ENCODE measurements at regions not wholly inside any gene's neighbourhood (a gene's known extent, or its start where the extent isn't known, plus 50 kb on each side); places are given as distances from the start of the nearest gene placed in this dataset.

DNA sequence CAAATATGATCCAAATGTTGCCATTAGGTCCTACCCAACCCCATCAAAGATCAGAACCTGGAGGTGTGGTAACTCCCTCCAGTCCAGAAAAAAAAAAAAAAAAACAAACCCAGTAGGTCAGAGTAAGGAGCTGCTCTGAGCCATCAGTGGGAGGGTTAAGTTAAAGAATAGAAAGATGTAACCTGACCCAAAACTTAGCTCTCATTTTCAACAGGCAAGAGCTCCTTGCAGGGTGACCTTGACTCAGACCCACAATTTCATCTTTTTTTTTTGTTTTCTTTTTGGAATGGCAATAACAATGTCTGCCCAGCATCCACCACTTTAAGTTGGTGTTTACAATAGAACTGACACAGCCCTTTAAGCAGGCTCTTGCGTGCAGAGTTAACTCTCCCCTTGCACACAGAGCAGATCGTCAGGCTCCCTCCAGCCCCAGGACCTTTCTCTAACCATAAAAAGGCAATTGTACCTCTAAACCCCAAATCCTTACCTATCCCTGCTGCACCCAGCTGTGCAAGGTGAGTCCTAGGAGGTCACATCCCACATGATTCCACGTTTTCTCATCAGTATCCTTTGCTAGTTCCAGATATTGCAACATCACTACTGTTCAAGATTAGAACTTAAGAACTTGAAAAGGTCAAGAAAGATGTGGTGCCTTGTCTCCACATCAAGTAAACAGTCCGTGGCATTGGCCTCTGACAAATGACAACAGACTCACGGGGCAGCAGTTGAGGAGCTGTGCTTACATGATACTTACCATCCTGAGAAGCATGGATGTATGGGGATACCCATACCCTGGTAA, 178.6 kb upstream of the EEA1 start:
- H3K27me3 Mint-ChIP-seq, result no peaks in the 10 kb centered on the region
- ATAC-seq (replicated peaks; ENCODE audit: extremely low read depth, poor library complexity, severe bottlenecking) (no peak), DNase-seq (ENCODE audit: low spot score in 2 of 2) (no peak)
- no peaks in the 10 kb centered on the region for H3K4me1 Mint-ChIP-seq
- no peak overlapping the region for H3K4me3 Mint-ChIP-seq
- H3K9me3 Mint-ChIP-seq, result no peaks in the 10 kb centered on the region
- H3K27ac Mint-ChIP-seq (ENCODE audit: low read depth), result no peak overlapping the region
- peaks cover 2% of the 10 kb centered on the region for H3K36me3 Mint-ChIP-seq (ENCODE audit: insufficient read depth)

DNA sequence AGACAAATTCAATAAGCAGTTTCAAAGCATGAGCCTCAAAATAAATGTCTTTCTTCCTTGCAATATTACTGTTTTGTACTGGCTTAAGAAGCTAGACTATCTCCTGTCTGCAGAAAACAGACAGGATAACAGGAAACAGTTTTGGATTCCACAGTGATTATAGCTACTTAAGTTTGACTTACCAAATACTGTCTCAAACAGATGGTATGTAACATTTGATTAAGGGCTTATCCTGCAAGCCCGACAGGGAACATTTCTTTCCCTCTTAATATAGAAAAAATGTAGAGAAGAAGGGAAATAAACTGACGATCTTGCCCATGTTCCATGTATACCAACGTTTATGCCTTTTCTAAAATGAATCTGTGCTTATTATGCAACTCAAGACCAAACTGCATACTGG, 179.9 kb upstream of the EEA1 start:
- Mint-ChIP-seq H3K4me3 (no peak overlapping the region), H3K4me1 (no peaks in the 10 kb centered on the region), H3K27me3 (no peaks in the 10 kb centered on the region), H3K9me3 (no peaks in the 10 kb centered on the region), H3K36me3 (ENCODE audit: insufficient read depth) (peaks cover 2% of the 10 kb centered on the region), H3K27ac (ENCODE audit: low read depth) (no peak overlapping the region)
- ATAC-seq (replicated peaks; ENCODE audit: extremely low read depth, poor library complexity, severe bottlenecking) (no peak), DNase-seq (ENCODE audit: low spot score in 2 of 2) (no peak)

DNA sequence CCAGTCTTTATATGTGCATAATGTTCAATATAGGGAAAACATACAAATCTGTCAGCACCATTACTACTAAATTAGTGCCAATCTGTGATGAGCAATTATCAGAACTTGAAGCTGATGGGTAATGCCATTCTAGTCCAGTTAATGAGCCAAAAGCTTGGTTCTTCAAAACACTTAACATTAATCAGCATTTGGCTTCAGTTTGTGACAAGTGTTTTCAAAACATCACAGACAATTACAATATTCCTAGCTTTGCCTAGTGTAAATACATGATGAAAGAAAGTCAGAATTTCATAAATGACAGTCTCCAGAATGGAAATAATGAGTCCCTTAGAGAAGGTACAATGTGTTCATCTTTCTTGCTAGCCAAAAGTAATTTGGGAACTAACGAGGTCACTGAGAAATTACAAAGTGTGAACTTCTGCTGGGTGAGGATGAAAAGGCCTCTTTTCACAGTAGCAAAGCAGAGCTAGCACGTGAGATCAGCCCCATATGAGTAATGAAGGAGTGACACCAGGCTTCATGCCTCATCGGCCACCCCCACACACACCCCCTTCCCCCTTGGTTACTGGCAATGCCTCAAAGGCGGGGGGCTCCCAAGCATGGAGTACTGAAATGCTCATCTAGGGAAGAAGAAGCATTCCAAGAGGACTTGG, 180.6 kb upstream of the EEA1 start:
- H3K27ac Mint-ChIP-seq (ENCODE audit: low read depth), result no peak overlapping the region
- H3K4me3 Mint-ChIP-seq, result no peak overlapping the region
- DNase-seq (ENCODE audit: low spot score in 2 of 2), result no peak
- no peaks in the 10 kb centered on the region for H3K27me3 Mint-ChIP-seq
- H3K36me3 Mint-ChIP-seq (ENCODE audit: insufficient read depth), result peaks cover 2% of the 10 kb centered on the region
- no peaks in the 10 kb centered on the region for H3K4me1 Mint-ChIP-seq
- ATAC-seq (replicated peaks; ENCODE audit: extremely low read depth, poor library complexity, severe bottlenecking), result no peak
- no peaks in the 10 kb centered on the region for H3K9me3 Mint-ChIP-seq

DNA sequence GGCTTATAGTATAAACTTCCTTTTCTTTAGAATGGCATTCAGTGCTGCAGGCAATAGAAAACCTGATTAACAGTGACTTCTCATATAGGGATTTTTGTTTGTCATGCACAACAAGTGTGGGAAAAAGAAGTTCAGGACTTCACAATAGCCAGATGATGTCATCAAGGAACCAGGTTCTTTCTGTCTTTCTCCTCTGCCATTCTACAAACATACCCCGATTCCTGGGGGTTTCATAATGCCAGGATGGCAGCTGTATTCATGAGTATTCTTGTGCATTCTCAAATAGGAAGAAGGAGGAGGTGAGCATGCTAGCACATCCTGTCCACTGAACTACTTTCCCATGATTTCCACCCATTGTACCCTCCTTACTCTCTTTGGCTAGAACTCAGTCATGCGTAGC, 182.7 kb upstream of the EEA1 start:
- Mint-ChIP-seq H3K36me3 (ENCODE audit: insufficient read depth) (no peaks in the 10 kb centered on the region), H3K9me3 (no peaks in the 10 kb centered on the region), H3K27ac (ENCODE audit: low read depth) (no peak overlapping the region), H3K27me3 (no peaks in the 10 kb centered on the region), H3K4me3 (no peak overlapping the region), H3K4me1 (no peaks in the 10 kb centered on the region)
- ATAC-seq (replicated peaks; ENCODE audit: extremely low read depth, poor library complexity, severe bottlenecking) (no peak), DNase-seq (ENCODE audit: low spot score in 2 of 2) (no peak)

DNA sequence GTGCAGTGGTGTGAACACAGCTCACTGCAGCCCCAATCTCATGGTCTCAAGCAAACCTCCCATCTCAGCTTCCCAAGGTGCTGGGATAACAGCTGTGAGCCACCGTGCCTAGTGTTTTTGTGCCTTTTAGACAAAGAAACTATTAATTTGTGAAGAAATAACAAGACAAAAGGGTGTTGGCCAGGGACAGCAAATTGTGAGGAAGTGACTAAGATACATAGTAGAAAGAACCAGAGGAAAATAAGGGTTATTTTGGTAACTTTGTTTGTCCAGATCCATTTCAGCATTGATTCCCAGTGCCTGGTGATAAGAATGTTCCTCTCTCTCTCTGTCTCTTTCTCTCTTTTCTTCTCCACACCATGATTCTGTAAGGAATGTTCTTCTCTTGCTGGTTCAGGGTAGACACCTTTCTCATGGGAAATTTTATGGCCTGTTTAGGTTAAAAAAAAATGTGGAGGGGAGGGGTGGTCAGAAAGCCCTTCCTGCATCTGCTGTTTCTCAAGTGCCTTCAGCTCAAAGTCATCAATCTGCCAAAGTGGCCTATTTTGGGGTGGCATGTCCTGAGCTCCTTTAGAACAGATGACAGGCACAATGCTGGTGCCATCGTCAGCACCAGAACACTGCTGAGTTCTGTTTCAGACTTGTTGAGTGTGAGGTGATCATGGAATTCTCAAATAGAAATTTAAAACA, 184.4 kb upstream of the EEA1 start:
- no peaks in the 10 kb centered on the region for H3K4me1 Mint-ChIP-seq
- no peak overlapping the region for H3K4me3 Mint-ChIP-seq
- no peaks in the 10 kb centered on the region for H3K9me3 Mint-ChIP-seq
- H3K36me3 Mint-ChIP-seq (ENCODE audit: insufficient read depth), result no peaks in the 10 kb centered on the region
- no peak for DNase-seq (ENCODE audit: low spot score in 2 of 2)
- H3K27ac Mint-ChIP-seq (ENCODE audit: low read depth), result no peak overlapping the region
- ATAC-seq (replicated peaks; ENCODE audit: extremely low read depth, poor library complexity, severe bottlenecking), result no peak
- H3K27me3 Mint-ChIP-seq, result no peaks in the 10 kb centered on the region

DNA sequence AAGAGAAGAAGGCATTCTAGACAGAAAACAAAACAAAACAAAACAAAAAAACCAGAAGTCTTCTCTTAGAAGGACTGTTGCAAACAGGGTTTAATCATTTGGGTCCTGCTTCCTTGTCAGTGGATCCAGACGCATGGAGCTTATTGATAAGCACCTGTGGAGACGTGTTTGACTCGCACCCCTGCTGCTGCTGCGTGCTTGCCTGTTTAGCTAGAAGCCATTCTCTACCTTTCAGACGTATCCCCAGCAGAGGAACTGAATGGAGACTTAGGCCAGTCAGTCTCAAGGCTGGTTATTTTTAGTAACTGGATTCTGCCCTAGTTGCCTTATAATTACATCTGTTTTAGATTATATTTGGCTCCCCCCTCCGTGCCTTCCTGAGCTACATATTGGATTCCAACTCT, 186.1 kb upstream of the EEA1 start:
- Mint-ChIP-seq H3K4me1 (no peaks in the 10 kb centered on the region), H3K27ac (ENCODE audit: low read depth) (no peak overlapping the region), H3K27me3 (peaks cover 14% of the 10 kb centered on the region), H3K36me3 (ENCODE audit: insufficient read depth) (no peaks in the 10 kb centered on the region), H3K4me3 (no peak overlapping the region), H3K9me3 (no peaks in the 10 kb centered on the region)
- no peak for ATAC-seq (replicated peaks; ENCODE audit: extremely low read depth, poor library complexity, severe bottlenecking)
- no peak for DNase-seq (ENCODE audit: low spot score in 2 of 2)

DNA sequence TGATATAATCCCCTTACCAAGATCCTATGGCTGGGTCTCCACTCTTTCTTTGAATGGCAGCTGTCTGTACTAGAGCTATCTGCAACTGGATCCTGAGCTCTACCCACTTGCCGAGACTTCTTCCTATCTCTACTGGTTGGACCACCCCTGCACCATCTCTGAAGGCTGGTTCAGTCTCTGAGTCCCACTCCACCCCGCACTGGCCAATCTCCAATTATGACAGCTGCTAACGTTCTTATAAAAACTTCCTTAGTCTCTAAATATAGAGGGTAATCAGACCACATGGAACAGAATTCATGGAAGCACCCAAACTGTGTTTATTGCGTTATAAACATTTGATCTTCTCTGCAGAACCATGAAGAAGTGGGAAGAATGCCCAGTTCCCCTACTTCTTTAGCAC, 186.6 kb upstream of the EEA1 start:
- Mint-ChIP-seq H3K36me3 (ENCODE audit: insufficient read depth) (no peaks in the 10 kb centered on the region), H3K4me3 (no peak overlapping the region), H3K4me1 (no peaks in the 10 kb centered on the region), H3K9me3 (no peaks in the 10 kb centered on the region), H3K27me3 (peaks cover 19% of the 10 kb centered on the region), H3K27ac (ENCODE audit: low read depth) (no peak overlapping the region)
- no peak for DNase-seq (ENCODE audit: low spot score in 2 of 2)
- no peak for ATAC-seq (replicated peaks; ENCODE audit: extremely low read depth, poor library complexity, severe bottlenecking)

DNA sequence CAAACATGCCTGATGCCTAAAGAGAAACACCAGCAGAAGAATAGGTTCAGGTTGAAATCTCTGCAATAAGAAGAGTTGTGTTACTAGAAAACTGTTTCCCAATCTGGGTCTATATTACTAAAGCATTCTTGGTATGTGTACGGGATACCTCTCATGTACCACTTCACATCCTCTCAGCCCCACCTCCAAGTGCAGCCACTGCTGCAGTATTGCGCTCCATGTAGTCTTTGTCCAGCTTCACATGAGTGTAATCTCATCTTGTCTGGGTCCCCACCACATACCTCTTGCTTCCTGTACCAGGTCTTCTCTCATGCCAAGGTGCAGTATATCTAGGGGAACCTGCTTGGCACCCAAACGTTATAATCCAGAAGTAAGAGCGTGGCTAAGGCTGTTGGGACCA, 187.5 kb upstream of the EEA1 start:
- no peak overlapping the region for H3K4me3 Mint-ChIP-seq
- no peaks in the 10 kb centered on the region for H3K4me1 Mint-ChIP-seq
- H3K27me3 Mint-ChIP-seq, result peaks cover 25% of the 10 kb centered on the region
- DNase-seq (ENCODE audit: low spot score in 2 of 2) (no peak), ATAC-seq (replicated peaks; ENCODE audit: extremely low read depth, poor library complexity, severe bottlenecking) (no peak)
- H3K27ac Mint-ChIP-seq (ENCODE audit: low read depth), result no peak overlapping the region
- no peaks in the 10 kb centered on the region for H3K36me3 Mint-ChIP-seq (ENCODE audit: insufficient read depth)
- H3K9me3 Mint-ChIP-seq, result no peaks in the 10 kb centered on the region

DNA sequence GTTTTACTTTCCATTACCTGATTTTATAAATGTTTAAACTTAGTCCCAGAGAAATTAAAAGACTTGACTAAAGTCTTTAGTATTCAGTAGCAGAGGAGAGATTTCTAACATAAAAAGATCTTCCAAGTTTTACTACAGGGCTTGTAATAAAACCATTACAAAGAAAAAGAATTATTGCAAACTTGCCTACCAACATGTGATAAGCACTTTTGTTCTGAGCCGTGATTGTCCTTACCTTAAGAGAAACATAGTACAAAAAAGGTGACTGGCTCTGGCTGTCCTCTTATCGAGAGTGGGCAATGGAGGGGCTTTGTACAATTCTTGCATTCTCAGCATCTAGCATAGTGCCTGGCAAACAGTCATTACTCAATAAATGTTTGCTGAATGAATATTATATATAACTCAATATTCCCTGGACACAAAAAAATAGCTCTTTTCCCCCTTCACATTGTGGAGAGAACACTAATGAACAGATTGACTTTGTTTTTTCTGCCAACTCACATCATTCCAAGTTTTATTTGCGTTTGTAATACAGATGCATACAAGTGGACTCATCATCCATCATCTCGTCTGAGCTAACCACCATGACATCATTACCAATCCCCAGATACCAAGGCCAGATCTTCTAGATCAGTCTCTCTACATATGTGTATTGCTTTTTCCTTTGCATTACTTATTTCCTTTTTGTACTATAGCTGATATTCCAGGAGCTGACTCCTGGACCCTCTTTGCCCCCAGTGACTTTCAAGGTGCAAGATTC, 192.8 kb upstream of the EEA1 start:
- H3K9me3 Mint-ChIP-seq, result no peaks in the 10 kb centered on the region
- ATAC-seq (replicated peaks; ENCODE audit: extremely low read depth, poor library complexity, severe bottlenecking) (no peak), DNase-seq (ENCODE audit: low spot score in 2 of 2) (no peak)
- H3K27ac Mint-ChIP-seq (ENCODE audit: low read depth), result no peak overlapping the region
- no peaks in the 10 kb centered on the region for H3K36me3 Mint-ChIP-seq (ENCODE audit: insufficient read depth)
- H3K4me3 Mint-ChIP-seq, result no peak overlapping the region
- H3K4me1 Mint-ChIP-seq, result no peaks in the 10 kb centered on the region
- H3K27me3 Mint-ChIP-seq, result peaks cover 25% of the 10 kb centered on the region

DNA sequence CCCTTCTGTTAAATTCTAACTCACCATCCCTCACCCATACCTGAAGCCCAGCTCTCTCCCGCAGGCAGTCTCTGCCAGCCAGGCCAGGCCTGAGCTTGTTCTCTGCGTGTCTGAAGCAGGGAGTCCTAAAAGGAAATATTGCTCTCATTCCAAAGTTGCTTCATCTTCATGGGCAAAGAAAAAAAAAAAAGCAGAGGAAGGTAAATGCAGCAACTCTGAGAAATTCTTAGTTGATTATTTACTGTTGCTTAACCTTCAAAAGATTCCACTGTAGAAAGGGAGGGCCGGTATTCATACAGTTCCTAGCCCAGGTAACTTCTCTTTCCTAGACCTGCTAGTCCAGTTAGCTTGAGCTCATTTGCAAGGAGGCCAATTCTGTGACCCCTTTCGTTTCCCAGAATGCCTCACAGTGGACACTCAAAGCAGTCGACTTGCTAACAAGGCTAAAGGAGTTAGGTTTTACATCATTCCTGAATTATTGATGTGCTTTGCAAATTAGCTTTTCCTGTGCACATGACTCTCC, 193.5 kb upstream of the EEA1 start:
- Mint-ChIP-seq H3K27me3 (peaks cover 25% of the 10 kb centered on the region), H3K36me3 (ENCODE audit: insufficient read depth) (no peaks in the 10 kb centered on the region), H3K27ac (ENCODE audit: low read depth) (no peak overlapping the region), H3K4me1 (no peaks in the 10 kb centered on the region), H3K9me3 (no peaks in the 10 kb centered on the region), H3K4me3 (no peak overlapping the region)
- ATAC-seq (replicated peaks; ENCODE audit: extremely low read depth, poor library complexity, severe bottlenecking), result no peak
- DNase-seq (ENCODE audit: low spot score in 2 of 2), result no peak

DNA sequence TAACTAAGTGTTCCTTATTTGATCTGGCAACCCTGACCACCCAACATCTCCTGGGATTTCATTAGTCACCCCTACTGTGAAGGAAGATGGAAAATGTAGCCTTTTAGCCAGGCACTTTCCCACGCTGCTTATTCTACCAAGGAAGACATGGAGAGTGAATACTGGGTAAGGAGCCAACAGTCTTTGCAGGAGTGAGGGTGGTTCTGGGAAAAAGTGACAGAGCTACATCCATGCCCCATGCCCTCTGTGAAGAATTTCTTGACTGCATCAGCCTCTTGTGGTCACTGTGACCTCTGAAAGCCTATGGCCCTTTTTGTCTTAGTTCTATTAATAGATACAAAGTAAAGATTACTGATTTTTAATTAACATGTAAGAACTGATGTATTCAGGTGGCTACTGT, 196.0 kb upstream of the EEA1 start:
- Mint-ChIP-seq H3K9me3 (no peaks in the 10 kb centered on the region), H3K27me3 (peaks cover 12% of the 10 kb centered on the region), H3K36me3 (ENCODE audit: insufficient read depth) (no peaks in the 10 kb centered on the region), H3K27ac (ENCODE audit: low read depth) (no peak overlapping the region), H3K4me3 (no peak overlapping the region), H3K4me1 (no peaks in the 10 kb centered on the region)
- ATAC-seq (replicated peaks; ENCODE audit: extremely low read depth, poor library complexity, severe bottlenecking) (no peak), DNase-seq (ENCODE audit: low spot score in 2 of 2) (no peak)

DNA sequence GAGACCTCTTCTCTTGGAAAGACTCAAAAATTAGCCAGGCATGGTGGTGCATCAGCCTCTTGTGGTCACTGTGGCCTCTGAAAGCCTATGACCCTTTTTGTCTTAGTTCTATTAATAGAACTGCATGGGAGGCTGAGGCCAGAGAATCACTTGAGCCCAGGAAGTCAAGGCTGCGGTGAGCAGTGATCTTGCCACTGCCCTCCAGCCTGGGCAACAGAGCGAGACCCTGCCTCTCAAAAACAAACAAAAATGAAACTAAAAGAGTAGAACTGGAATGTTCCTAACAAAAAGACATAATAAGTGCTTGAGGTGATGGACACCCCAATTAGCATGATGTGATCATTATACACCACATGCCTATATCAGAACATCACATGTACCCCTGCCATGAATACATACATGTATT, 197.0 kb upstream of the EEA1 start:
- ATAC-seq (replicated peaks; ENCODE audit: extremely low read depth, poor library complexity, severe bottlenecking) (no peak), DNase-seq (ENCODE audit: low spot score in 2 of 2) (no peak)
- Mint-ChIP-seq H3K27ac (ENCODE audit: low read depth) (no peak overlapping the region), H3K27me3 (peaks cover 2% of the 10 kb centered on the region), H3K36me3 (ENCODE audit: insufficient read depth) (no peaks in the 10 kb centered on the region), H3K4me1 (no peaks in the 10 kb centered on the region), H3K9me3 (no peaks in the 10 kb centered on the region), H3K4me3 (no peak overlapping the region)

Measured in central memory CD8-positive, alpha-beta T cell (primary cell).